OCI-LY7 (cell line): ENCODE measurements at regions not wholly inside any gene's neighbourhood (a gene's known extent, or its start where the extent isn't known, plus 50 kb on each side); places are given as distances from the start of the nearest gene placed in this dataset.

Experiments
- CTCF ChIP-seq: fragments of 200-600 bp; sonication (generic); conservative IDR thresholded peaks from 2 replicates; pipeline ENCODE4 v1.5.1; 2014; ENCODE audit warnings: mild to moderate bottlenecking, antibody characterized with exemption, low read length, moderate library complexity, mixed read lengths
- EZH2phosphoT487 ChIP-seq: fragments of 200-600 bp; sonication (generic); IDR thresholded peaks from 2 replicates; pipeline ENCODE4 v1.6.1; 2018; ENCODE audit warnings: low read depth, borderline replicate concordance, mild to moderate bottlenecking, mixed run types, antibody characterized with exemption, low read length, moderate library complexity, mixed read lengths

- no peak for TF ChIP-seq CTCF
- no peak for TF ChIP-seq EZH2phosphoT487
Observed at GRCh38 chr10:44723619-44724325, 187.4 kb upstream of the TMEM72 start.
